ENCODE measurements at regions not wholly inside any gene's neighbourhood (a gene's known extent, or its start where the extent isn't known, plus 50 kb on each side); places are given as distances from the start of the nearest gene placed in this dataset.

GRCh38 chr14:50008562-50008961 lies 107.8 kb downstream of the VCPKMT start:
- TF ChIP-seq, protein P1, sequence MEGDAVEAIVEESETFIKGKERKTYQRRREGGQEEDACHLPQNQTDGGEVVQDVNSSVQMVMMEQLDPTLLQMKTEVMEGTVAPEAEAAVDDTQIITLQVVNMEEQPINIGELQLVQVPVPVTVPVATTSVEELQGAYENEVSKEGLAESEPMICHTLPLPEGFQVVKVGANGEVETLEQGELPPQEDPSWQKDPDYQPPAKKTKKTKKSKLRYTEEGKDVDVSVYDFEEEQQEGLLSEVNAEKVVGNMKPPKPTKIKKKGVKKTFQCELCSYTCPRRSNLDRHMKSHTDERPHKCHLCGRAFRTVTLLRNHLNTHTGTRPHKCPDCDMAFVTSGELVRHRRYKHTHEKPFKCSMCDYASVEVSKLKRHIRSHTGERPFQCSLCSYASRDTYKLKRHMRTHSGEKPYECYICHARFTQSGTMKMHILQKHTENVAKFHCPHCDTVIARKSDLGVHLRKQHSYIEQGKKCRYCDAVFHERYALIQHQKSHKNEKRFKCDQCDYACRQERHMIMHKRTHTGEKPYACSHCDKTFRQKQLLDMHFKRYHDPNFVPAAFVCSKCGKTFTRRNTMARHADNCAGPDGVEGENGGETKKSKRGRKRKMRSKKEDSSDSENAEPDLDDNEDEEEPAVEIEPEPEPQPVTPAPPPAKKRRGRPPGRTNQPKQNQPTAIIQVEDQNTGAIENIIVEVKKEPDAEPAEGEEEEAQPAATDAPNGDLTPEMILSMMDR (IDR thresholded peaks at IDR 0.05) = no peak
- no peak for TF ChIP-seq POLR2A (IDR thresholded peaks at IDR 0.05)

All from vagina (tissue), 2 donors.